Dermis blood vessel endothelial cell (primary cell): ENCODE measurements at regions not wholly inside any gene's neighbourhood (a gene's known extent, or its start where the extent isn't known, plus 50 kb on each side); places are given as distances from the start of the nearest gene placed in this dataset.
A peak's percentile ranks its signal among the peaks of the same experiment; 100 is the strongest.

Experiments
- DNase-seq: peaks from one replicate; pipeline ENCODE4 v3.0.0; 2010

GRCh38 chr6:134117409-134117808 lies 65.0 kb upstream of the SLC2A12 start:
- DNase-seq, result no peak

DNA sequence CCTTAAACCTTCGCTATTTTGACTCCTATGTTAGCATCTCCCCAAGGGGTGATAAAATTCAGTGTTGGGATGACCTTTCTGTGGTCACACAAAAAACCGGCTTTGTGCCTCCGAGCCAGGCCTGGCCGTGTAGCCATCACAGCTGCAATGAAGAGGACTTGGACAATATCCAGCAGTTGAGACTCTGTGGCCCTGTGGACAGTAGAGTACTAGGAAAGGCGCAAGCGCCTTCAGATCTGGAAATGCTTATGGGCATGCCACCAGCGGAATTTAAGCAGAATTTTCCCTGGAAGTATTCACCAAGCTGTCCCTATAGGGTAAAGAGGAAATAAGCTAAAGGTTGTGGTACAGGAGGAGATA lies 63.3 kb upstream of the SLC2A12 start:
- DNase-seq, result no peak

- no peak for DNase-seq
These were observed 62.7 kb upstream of the SLC2A12 start for GRCh38 chr6:134114918-134115714.

DNA sequence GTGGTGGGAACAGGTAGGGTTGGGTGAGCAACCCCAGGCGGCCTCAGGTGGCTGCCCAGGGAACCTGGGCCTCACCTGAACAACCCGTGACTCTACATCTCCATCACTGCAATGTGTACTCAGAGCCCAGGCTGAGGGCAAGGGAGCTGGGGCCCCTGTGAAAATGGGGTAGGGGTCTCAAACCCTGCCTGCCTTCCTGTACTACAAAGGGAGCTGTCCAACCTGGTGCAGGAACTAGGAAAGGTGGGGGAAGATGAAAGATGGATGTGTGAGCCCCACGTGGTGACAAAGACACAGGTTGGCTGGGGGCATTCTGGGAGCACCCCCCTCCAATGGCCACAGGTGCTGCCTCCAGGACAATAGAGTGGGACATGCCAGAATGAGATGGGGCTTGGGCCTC lies 62.1 kb upstream of the SLC2A12 start:
- DNase-seq, result no peak

GRCh38 chr6:134111726-134112125 lies 59.3 kb upstream of the SLC2A12 start:
- DNase-seq, result no peak

GRCh38 chr6:134111062-134111677 lies 58.7 kb upstream of the SLC2A12 start:
- DNase-seq, result peak; percentile 81

GRCh38 chr6:134106702-134107101 lies 54.3 kb upstream of the SLC2A12 start:
- DNase-seq, result no peak

- no peak for DNase-seq
These were observed 53.5 kb upstream of the SLC2A12 start for GRCh38 chr6:134105940-134106339.

GRCh38 chr6:134103006-134103405 lies 50.6 kb upstream of the SLC2A12 start:
- no peak for DNase-seq
